Keratinocyte (primary cell): ENCODE measurements at regions not wholly inside any gene's neighbourhood (a gene's known extent, or its start where the extent isn't known, plus 50 kb on each side); places are given as distances from the start of the nearest gene placed in this dataset.

Source experiments
- DNase-seq: peaks from one replicate; pipeline ENCODE4 v3.0.0-alpha.2; 2011; ENCODE audit warnings: low read depth, missing footprints, low spot score
- FAIRE-seq: peaks from 2 replicates; lab custom pipeline; 2011; peaks lifted over from hg19 to GRCh38; lab: Jason Lieb, UNC
- H2AFZ ChIP-seq: 2 replicates; pipeline ENCODE4 v1.6.0; 2012; ENCODE audit warnings: low read length, control low read depth, inconsistent platforms; ENCODE audit not compliant: control insufficient read depth
- H3K27ac ChIP-seq: 2 replicates; pipeline ENCODE4 v1.5.1; 2011; ENCODE audit warnings: low read length; ENCODE audit not compliant: control insufficient read depth, insufficient read depth
- H3K27me3 ChIP-seq: 3 replicates; pipeline ENCODE4 v1.6.0; 2011; ENCODE audit warnings: low read length; ENCODE audit not compliant: control insufficient read depth, insufficient read depth; ENCODE audit errors: extremely low read depth
- H3K36me3 ChIP-seq, 2 experiments: 2 replicates in 1 of 2; 3 replicates in 1 of 2; pipeline ENCODE4 v1.5.1; 2011; ENCODE audit warnings: low read length in 2 of 2, mild to moderate bottlenecking in 1 of 2; ENCODE audit not compliant: control insufficient read depth in 2 of 2, insufficient read depth in 2 of 2; ENCODE audit errors: extremely low read depth in 1 of 2
- H3K4me1 ChIP-seq: 3 replicates; pipeline ENCODE4 v1.5.1; 2011; ENCODE audit warnings: low read length; ENCODE audit not compliant: control insufficient read depth, insufficient read depth; ENCODE audit errors: extremely low read depth
- H3K4me2 ChIP-seq: 3 replicates; pipeline ENCODE4 v1.6.0; 2011; ENCODE audit warnings: low read depth, low read length; ENCODE audit not compliant: control insufficient read depth, insufficient read depth; ENCODE audit errors: extremely low read depth
- H3K4me3 ChIP-seq, 3 experiments: fragments of 200-600 bp in 1 of 3; sonication (generic) in 1 of 3; 2 replicates in 2 of 3; 3 replicates in 1 of 3; pipeline ENCODE4 v1.5.1; 2011 to 2016; ENCODE audit warnings: low read length in 3 of 3, mild to moderate bottlenecking in 3 of 3, control low read depth in 2 of 3, inconsistent platforms in 1 of 3, low read depth in 1 of 3, mixed read lengths in 1 of 3, mixed run types in 1 of 3, moderate library complexity in 1 of 3; ENCODE audit not compliant: control insufficient read depth in 2 of 3, insufficient read depth in 2 of 3; ENCODE audit errors: extremely low read depth in 1 of 3
- H3K79me2 ChIP-seq: 2 replicates; pipeline ENCODE4 v1.6.0; 2012; ENCODE audit warnings: low read length; ENCODE audit not compliant: control insufficient read depth, insufficient read depth
- H3K9ac ChIP-seq: 3 replicates; pipeline ENCODE4 v1.6.0; 2011; ENCODE audit warnings: low read length; ENCODE audit not compliant: control insufficient read depth, insufficient read depth; ENCODE audit errors: extremely low read depth
- H3K9me1 ChIP-seq: 3 replicates; pipeline ENCODE4 v1.6.0; 2011; ENCODE audit warnings: low read length; ENCODE audit not compliant: control insufficient read depth, insufficient read depth; ENCODE audit errors: extremely low read depth
- H3K9me3 ChIP-seq: 2 replicates; pipeline ENCODE4 v1.5.1; 2012; ENCODE audit warnings: low read depth, low read length; ENCODE audit not compliant: control insufficient read depth
- H4K20me1 ChIP-seq: 3 replicates; pipeline ENCODE4 v1.6.0; 2011; ENCODE audit warnings: low read length; ENCODE audit not compliant: control insufficient read depth, insufficient read depth; ENCODE audit errors: extremely low read depth
- EZH2 ChIP-seq: IDR thresholded peaks from one replicate; pipeline ENCODE4 v1.6.1; 2012; ENCODE audit warnings: inconsistent platforms, mild to moderate bottlenecking, low read length, moderate library complexity
- dilution Hi-C: fragments of 300-500 bp; cut with MboI; formaldehyde crosslinking; loops from one replicate; pipeline ENCODE4 v1.7.0; 2020; ENCODE audit warnings: low sequenced_read_pairs; ENCODE audit not compliant: extremely low pct_ligation_motif_present
- TF ChIP-seq, protein P1 (sequence below), 3 experiments: IDR thresholded peaks in 1 of 3; conservative IDR thresholded peaks in 1 of 3; optimal IDR thresholded peaks in 1 of 3; 2 replicates in 2 of 3; 3 replicates in 1 of 3; pipeline versions ENCODE3 to v1.5.1; 2011; ENCODE audit warnings: low read length in 3 of 3, mild to moderate bottlenecking in 3 of 3, moderate library complexity in 2 of 3, control low read depth in 1 of 3, inconsistent platforms in 1 of 3; ENCODE audit not compliant: insufficient read depth in 2 of 3; ENCODE audit errors: extremely low read depth in 1 of 3

DNA sequence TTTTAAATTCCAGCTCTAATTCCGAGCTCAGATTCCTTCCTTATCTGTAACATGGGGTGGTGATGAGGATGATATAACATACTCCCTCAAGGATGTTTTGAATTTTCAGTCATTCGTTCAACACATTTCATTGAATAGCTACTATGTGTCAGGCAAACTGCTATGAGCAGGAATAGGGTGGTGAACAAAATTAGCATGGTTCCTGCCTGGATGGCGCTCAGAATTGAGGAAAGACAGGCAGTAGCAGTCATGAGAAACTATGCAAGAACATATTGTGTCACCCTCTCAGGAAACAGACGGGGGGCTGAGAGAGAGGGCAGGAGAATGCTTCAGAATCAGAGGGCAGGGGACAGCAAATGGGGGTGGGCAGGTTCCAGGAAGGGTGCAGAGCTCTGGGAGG, 265.2 kb downstream of the NSG2 start:
- no peak for TF ChIP-seq EZH2
- TF ChIP-seq, protein P1, sequence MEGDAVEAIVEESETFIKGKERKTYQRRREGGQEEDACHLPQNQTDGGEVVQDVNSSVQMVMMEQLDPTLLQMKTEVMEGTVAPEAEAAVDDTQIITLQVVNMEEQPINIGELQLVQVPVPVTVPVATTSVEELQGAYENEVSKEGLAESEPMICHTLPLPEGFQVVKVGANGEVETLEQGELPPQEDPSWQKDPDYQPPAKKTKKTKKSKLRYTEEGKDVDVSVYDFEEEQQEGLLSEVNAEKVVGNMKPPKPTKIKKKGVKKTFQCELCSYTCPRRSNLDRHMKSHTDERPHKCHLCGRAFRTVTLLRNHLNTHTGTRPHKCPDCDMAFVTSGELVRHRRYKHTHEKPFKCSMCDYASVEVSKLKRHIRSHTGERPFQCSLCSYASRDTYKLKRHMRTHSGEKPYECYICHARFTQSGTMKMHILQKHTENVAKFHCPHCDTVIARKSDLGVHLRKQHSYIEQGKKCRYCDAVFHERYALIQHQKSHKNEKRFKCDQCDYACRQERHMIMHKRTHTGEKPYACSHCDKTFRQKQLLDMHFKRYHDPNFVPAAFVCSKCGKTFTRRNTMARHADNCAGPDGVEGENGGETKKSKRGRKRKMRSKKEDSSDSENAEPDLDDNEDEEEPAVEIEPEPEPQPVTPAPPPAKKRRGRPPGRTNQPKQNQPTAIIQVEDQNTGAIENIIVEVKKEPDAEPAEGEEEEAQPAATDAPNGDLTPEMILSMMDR (optimal IDR thresholded peaks at IDR 0.05 in 1 of 3, IDR thresholded peaks at IDR 0.05 in 1 of 3, conservative IDR thresholded peaks at IDR 0.05 in 1 of 3; ENCODE audit: extremely low read depth in 1 of 3, insufficient read depth in 2 of 3, low read length in 3 of 3) = no peak
- Histone ChIP-seq H3K9me1 (no peaks in the 10 kb centered on the region), H3K79me2 (no peaks in the 10 kb centered on the region), H3K4me2 (no peak overlapping the region), H3K27ac (no peak overlapping the region), H4K20me1 (no peaks in the 10 kb centered on the region), H3K9ac (no peak overlapping the region), H3K9me3 (no peaks in the 10 kb centered on the region), H3K36me3 (no peaks in the 10 kb centered on the region), H3K27me3 (peaks cover 6% of the 10 kb centered on the region), H3K4me1 (no peaks in the 10 kb centered on the region), H2AFZ (no peak overlapping the region), H3K4me3 (no peak overlapping the region)
- dilution Hi-C loops = no loop called here
- DNase-seq (no peak), FAIRE-seq (no peak)

DNA sequence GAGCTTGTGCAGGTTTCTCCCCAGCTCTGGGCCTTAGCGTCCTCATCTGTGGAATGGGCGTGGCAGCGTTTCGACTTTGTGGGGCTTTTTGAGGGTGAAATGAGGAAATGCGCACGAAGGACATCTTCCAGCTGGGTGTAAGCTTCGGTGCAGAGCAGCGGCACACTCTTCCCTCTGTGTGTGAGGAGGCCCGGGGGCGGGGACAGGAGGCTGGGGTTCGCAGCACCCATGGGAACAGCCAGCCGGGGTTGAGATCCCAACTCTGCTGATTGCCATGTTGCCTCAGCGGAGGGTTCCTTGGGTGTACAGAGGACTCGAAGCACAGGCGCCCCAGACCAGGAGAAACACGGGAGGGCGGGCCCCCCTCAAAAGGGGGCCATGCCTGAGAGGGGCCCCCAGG, 265.6 kb downstream of the NSG2 start:
- H3K9me3 ChIP-seq = no peaks in the 10 kb centered on the region
- no peak for DNase-seq
- H3K27me3 ChIP-seq = peaks cover 6% of the 10 kb centered on the region
- no peaks in the 10 kb centered on the region for H3K9me1 ChIP-seq
- no peaks in the 10 kb centered on the region for H4K20me1 ChIP-seq
- no peaks in the 10 kb centered on the region for H3K36me3 ChIP-seq
- no peaks in the 10 kb centered on the region for H3K4me1 ChIP-seq
- no peak for FAIRE-seq
- no peak overlapping the region for H3K4me2 ChIP-seq
- H3K27ac ChIP-seq = no peak overlapping the region
- TF ChIP-seq, protein P1 (optimal IDR thresholded peaks at IDR 0.05 in 1 of 3, IDR thresholded peaks at IDR 0.05 in 1 of 3, conservative IDR thresholded peaks at IDR 0.05 in 1 of 3; ENCODE audit: extremely low read depth in 1 of 3, insufficient read depth in 2 of 3, low read length in 3 of 3) = no peak
- no peak for TF ChIP-seq EZH2
- no peak overlapping the region for H2AFZ ChIP-seq
- dilution Hi-C loops = no loop called here
- H3K9ac ChIP-seq = no peak overlapping the region
- no peaks in the 10 kb centered on the region for H3K79me2 ChIP-seq
- H3K4me3 ChIP-seq = no peak overlapping the region
